ENCODE measurements at regions not wholly inside any gene's neighbourhood (a gene's known extent, or its start where the extent isn't known, plus 50 kb on each side); places are given as distances from the start of the nearest gene placed in this dataset.

DNA sequence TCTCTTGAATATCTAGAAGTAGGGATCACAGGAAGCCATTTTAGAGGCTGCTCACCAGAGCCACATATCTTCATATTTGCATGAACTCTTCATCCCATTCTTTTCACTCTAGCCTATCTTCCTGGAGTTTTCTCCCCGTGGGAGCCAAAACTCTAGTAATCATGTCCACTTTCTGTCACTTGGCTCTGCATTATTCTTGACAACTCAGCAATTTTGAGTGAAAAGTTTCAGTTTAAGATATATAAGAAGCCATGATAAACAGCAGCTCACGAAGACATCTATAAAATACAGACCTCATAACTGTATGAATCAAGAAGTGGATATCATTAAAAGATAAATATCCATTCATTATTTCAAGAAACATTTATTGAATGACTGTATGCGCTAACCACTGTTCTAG lies 79.1 kb upstream of the NR0B1 start:
- TF ChIP-seq FOSL1 (IDR thresholded peaks at IDR 0.05; ENCODE audit: insufficient read depth, low read depth, low read length), result no peak
- TF ChIP-seq EP300 (IDR thresholded peaks at IDR 0.05; ENCODE audit: borderline replicate concordance in 1 of 2, low read depth in 2 of 2, low read length in 2 of 2), result no peak
- TF ChIP-seq CEBPB (IDR thresholded peaks at IDR 0.05; ENCODE audit: low read depth, low read length), result no peak
- TF ChIP-seq SP1 (IDR thresholded peaks at IDR 0.05; ENCODE audit: low read depth, low read length), result no peak
- no peak for TF ChIP-seq CTCF (IDR thresholded peaks at IDR 0.05; ENCODE audit: control extremely low read depth in 1 of 3, insufficient read depth in 1 of 3, low read depth in 1 of 3, low read length in 3 of 3)
- TF ChIP-seq JUN (IDR thresholded peaks at IDR 0.05; ENCODE audit: low read depth, low read length), result no peak
- no peak for TF ChIP-seq EZH2 (IDR thresholded peaks at IDR 0.05; ENCODE audit: low read depth, low read length, severe bottlenecking)
- TF ChIP-seq ZNF274 (IDR thresholded peaks at IDR 0.05; ENCODE audit: borderline replicate concordance, extremely low read depth, low read length), result no peak
- no peak for TF ChIP-seq KDM1A (IDR thresholded peaks at IDR 0.05; ENCODE audit: borderline replicate concordance, low read length)
- TF ChIP-seq GABPA (IDR thresholded peaks at IDR 0.05; ENCODE audit: borderline replicate concordance, insufficient read depth, low read length), result no peak
